GM12875 (cell line): ENCODE measurements at regions not wholly inside any gene's neighbourhood (a gene's known extent, or its start where the extent isn't known, plus 50 kb on each side); places are given as distances from the start of the nearest gene placed in this dataset.

ENCODE experiments used
- H3K4me3 ChIP-seq: one replicate; pipeline ENCODE4 v1.5.1; 2011; ENCODE audit warnings: low read depth, low read length, control low read depth
- CTCF ChIP-seq: IDR thresholded peaks from 2 replicates; pipeline ENCODE4 v1.5.1; 2011; ENCODE audit warnings: low read depth, mild to moderate bottlenecking, control low read depth, inconsistent platforms, low read length, moderate library complexity, borderline replicate concordance; ENCODE audit not compliant: insufficient read depth

DNA sequence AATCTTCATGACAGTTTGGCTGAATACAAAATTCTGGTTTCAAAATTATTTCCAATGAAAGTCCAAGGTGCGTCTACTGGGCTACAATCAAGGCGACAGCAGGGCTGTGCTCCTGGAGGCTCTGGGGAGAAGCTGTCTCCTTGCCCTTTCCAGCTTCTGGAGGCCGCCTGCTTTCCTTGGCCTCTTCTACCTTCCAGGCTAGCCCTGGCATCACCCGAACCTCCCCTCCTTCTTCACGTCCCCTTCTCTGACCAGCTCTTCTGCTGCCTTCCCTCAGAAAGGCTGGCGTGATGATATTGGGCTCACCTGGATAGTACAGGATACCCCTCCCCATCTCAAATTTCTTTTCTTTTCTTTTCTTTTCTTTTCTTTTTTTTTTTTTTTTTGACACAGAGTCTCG is 115.5 kb downstream of the KCNF1 start:
- no peak overlapping the region for H3K4me3 ChIP-seq
- no peak for TF ChIP-seq CTCF

GRCh38 chr2:11028407-11028916 is 116.7 kb downstream of the KCNF1 start:
- H3K4me3 ChIP-seq = no peak overlapping the region
- 0 out of 2 replicates have a peak, but pooled peaks have one; percentile 6 for TF ChIP-seq CTCF

DNA sequence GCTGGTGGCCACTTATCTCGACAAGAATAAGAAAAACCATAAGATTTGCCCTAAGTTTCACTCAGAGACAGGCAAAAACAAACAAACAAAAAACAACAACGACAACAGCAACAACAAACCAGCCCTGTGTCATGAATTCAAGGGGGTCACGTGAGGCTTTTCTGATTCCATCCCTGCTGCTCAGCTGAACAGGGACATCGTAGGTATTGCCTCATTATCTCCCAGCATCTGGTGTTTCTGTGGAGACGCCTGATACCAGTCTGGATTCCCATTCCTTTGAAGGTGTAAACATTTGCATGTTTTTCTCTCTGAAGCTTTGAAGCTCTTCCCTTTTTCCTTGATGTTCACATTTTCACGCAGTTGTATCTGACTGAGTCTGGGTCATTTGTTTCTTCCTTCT is 117.4 kb downstream of the KCNF1 start:
- TF ChIP-seq CTCF = no peak
- no peak overlapping the region for H3K4me3 ChIP-seq

DNA sequence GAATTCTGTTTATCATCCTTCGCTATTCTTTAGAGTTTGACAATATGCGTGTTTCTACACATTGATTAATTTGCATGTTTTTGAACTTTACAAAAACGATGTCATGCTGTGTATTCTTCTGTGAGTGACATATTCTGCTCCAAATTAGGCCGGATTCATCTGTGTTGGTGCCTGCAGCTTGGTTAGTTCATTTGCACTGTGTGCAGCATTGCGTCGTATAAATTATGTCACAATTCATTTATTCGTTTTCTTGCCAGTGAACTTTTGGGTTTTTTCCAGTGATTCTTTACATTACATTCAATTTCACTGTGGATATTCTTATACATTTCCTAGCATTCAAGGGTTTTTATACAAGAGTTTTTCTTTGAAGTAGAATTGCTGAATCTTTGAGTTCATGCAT is 118.3 kb downstream of the KCNF1 start:
- no peak for TF ChIP-seq CTCF
- no peak overlapping the region for H3K4me3 ChIP-seq

- TF ChIP-seq CTCF = no peak
- H3K4me3 ChIP-seq = no peak overlapping the region
Observed at GRCh38 chr2:11030909-11031308, 119.2 kb downstream of the KCNF1 start.

- no peak overlapping the region for H3K4me3 ChIP-seq
- no peak for TF ChIP-seq CTCF
Observed at GRCh38 chr2:11031876-11032275, 120.1 kb downstream of the KCNF1 start.

GRCh38 chr2:11032396-11032795 is 120.7 kb downstream of the KCNF1 start:
- TF ChIP-seq CTCF = no peak
- no peak overlapping the region for H3K4me3 ChIP-seq
